GM11168 (cell line): ENCODE measurements at regions not wholly inside any gene's neighbourhood (a gene's known extent, or its start where the extent isn't known, plus 50 kb on each side); places are given as distances from the start of the nearest gene placed in this dataset.

Experiments
- in situ Hi-C: fragments of 300-500 bp; cut with MboI; formaldehyde crosslinking; loops from one replicate; pipeline ENCODE4 v1.12.0; 2022; ENCODE audit warnings: low sequenced_read_pairs; ENCODE audit not compliant: unreplicated experiment

DNA sequence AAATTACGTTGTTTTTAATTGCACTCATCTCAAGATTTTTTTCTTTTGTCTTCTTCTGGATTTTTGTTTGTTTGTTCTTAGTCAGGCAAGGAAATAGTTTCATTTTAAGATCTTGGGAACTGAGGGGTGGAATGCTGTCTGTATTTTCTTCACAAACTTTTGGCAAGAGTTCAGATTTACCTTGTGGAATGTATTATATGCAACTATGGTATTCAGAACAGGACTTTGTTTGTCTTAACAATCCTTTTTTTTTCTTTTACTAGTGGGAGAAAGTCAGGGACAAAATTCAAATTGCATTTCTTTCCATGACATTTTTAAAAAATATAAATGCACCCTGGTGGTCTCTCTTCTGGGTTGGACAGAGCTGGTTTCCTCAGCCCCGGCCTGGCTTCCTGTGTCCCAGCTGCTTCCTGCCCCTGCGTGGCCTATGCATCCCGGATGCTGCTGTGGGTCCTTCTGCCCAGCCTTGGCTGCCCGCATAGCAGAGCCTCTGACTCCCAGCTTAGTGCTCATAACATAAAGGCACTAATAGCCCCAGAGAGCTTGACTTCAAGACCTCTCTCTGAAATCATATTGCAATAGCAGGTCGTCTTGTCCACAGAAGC is 520.7 kb downstream of the QKI start:
- in situ Hi-C loops: no loop called here

GRCh38 chr6:163930012-163930411 is 515.5 kb downstream of the QKI start:
- in situ Hi-C loops: no loop called here

DNA sequence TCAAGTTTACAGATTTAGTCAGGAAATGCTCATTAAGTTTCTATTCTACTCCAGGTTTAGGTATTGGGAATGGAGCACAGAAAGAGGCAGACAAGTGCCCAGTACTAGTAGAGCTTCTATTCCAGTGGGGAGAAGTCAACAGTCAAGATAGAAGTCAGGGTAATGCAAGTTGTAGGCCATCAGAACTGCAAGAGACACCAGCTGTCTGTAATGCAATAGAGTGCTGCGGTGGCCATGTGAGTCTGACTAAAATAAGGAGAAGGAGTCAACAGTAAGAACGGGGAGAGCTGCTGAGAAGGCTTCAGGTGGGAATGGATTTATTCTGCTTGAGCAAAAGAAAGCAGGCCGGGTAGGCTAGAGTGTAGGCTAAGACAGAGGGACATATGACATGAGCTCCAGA is 515.0 kb downstream of the QKI start:
- in situ Hi-C loops: no loop called here

- in situ Hi-C loops: no loop called here
Observed at GRCh38 chr6:163926642-163927041, 512.1 kb downstream of the QKI start.

GRCh38 chr6:163925839-163926238 is 511.3 kb downstream of the QKI start:
- in situ Hi-C loops: no loop called here

DNA sequence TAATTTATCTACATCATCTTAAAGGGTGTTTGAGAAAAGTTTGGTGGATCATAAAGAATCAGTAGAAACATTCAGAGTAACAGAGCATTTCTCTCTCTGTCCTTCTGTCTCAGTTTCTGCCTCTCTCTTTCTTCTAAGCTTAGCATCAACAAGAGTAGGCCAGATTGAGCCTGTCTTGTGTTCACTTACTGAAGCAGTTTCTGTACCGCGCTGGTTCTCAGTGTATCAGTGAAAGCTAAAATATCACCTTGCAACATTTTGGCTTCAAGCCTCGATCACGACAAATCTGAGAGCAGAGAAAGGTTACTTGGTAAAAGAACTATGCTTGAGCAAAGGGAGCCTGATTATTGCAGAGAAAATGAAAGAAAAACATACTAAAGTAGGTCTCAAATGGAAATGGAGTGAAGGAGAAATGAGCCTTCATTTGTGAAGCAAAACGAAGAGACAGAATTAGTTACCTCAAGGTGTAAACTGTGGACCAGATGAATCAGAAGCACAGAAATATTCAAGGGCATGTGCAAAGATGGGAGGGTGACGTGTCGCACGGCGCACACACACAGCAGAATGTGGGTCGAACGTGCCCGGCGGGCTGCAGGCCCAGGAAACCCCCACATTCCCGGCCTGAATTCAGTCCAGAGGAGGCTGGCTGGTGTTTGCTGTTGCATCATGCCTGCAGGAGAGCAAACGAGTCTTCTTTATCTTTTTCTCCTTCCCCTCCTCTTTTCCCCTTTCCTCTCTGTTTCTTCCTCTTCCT is 509.3 kb downstream of the QKI start:
- in situ Hi-C loops: no loop called here

DNA sequence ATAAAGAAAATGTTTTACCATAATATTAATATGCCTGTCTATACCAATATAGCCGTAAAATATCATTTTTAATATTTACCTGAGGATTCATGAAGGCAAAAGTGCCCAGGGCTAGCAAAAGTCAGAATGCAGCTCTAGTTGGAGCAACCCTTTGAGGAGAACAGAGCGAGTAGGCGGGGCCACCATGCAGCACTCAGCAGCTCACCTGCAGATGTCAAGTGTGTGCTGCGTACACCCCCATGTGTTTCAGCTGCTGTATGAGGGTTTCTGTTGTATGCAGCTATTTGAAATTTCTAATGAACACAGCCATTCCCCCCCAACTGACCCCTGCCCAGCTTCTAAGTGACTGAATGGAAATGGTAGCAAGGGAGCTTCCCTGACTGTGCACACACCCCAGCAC is 508.0 kb downstream of the QKI start:
- in situ Hi-C loops: no loop called here

DNA sequence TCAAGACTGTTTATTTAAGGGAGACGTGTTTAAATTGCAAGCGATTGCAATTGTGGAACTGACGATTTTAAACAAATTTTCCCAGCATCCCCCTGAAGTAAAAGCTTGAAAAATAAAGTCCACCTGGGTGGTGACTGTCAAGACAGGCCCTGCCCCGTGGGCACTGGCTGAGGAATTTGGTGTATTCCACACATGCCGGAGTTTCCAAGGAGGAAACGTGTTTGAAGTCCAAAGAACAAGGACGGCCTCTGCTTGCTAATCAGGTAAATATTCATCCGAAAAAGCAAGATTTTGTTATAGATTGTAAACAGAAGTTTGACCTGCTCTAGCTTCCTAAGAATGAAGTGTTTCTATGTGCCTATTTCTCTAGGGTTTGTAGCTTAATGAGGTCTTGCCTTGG is 505.1 kb downstream of the QKI start:
- in situ Hi-C loops: no loop called here

GRCh38 chr6:163916315-163917081 is 502.0 kb downstream of the QKI start:
- in situ Hi-C loops: no loop called here

GRCh38 chr6:163915131-163915530 is 500.6 kb downstream of the QKI start:
- in situ Hi-C loops: no loop called here

DNA sequence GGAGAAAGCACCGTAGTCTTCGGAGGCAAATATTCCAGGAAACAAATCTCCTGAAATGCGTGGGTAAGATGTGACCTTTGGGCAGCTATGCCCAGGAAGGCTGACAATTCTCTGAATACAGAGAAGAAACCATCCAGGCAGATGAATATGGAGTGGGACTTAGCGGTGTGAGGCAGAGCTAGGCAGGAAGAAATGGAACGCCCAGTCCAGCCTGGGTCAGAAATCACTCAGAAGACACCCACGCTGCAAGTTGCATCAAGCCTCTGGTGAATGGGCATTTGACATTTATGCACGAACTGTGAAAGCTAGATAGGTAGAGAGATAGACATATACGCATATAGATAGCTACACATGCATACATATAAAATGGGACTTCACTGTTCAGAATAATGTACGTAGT is 498.5 kb downstream of the QKI start:
- in situ Hi-C loops: no loop called here

DNA sequence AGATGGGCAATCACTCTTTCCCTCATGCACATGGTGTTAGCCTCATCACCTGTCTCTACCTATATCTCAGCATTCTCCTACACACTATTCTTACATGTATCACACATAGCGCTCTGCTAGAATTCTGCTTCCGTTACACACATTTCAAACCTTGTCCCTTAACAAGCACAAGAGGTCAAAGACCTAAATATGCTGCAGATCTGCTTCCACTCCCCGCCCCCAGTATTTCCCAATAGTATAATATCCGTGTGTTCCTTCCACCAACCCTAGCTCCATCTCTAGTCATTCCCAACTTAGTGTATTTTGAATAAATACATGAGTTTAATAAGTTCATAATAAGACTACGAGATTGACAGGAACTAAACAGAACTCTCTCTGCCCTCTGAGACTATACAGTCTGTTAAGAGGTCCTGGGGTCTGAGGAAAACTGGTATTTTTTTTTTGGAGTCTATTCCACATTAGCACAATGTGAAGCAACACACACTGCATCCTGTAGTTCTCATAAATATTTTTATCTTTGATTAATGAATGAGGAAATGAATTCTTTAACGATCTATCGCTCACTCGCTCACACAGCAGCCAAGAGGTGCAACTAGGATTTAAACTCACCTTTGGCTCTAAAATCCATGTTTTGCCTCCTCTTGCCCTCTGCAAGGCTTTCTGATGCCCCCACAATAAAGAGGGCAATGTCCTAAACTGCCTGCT is 491.6 kb downstream of the QKI start:
- in situ Hi-C loops: no loop called here

DNA sequence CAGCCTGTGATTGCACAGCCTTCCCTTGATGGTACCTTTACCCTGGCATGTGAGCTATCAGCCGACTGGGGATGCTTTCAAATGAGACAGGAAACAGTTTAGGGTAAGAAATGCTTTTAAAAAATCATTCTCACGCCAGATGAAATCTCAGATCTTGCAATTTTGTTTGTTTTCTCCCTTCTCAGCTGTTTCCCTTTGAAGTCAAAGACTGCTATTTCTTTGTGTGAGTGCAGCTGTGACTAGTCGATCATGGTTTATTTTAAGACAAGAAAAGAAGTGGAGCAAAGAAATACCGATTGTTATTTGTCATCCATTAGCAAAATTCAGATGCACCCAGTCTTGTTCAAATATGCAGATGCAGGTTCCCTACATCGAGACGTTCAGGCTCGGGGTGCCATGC is 489.7 kb downstream of the QKI start:
- in situ Hi-C loops: no loop called here

DNA sequence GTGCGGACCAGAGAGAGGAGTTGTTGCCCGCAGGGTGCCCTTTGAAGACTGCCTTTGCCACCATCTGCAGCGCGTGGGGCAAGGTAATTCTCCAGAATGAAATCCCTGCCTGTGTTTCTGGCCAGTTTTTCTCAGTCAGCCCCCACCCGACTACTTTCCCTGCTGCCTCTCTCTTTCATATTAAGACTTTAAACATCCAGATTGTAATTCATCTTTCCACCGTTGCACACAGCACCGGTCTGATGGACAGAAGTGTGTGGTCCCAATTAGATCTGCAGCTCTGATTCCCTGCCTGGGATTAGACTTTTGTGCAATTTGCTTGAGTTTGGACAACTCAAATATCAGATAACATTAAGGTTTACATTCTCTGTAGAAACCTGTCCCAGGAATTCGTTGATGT is 489.0 kb downstream of the QKI start:
- in situ Hi-C loops: no loop called here

DNA sequence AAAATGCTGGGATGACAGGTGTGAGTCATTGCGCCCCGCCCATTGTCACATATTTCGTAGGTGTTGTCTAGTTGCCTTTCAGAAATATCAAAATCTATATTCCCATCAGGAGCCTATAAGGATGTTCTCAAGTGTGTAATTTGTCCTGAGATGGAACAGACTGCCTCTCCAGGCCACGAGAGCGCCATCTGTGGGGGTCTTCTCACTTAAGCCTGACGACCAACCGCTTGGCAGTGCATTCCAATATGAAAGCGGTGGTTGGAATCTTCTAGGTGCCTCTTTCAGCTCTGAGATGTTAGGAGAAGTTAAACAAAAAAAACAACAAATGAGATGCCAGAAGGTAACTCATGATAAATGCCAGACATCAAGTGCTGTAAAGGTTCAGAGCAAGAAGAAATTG is 488.5 kb downstream of the QKI start:
- in situ Hi-C loops: no loop called here

- in situ Hi-C loops: no loop called here
Observed at GRCh38 chr6:163901681-163902080, 487.2 kb downstream of the QKI start.

DNA sequence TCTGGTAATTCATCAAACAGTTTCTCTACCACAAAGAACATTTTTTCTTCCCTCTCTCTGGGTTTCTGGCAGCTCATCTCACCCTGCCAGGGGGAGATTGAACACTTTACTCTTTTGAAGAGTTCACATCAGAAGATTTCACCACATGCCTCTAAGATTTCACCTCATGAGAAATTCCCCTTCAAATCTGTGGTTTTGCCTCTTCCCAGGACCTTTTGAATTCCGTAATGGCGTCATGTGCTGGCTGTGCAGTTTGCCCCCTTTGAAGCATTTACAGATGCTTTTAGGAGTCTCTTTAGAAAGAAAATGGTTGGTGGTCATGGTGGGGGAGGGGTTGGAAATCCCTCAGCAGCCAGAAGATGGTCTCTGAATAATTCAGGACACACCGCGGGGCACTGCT is 486.1 kb downstream of the QKI start:
- in situ Hi-C loops: no loop called here

DNA sequence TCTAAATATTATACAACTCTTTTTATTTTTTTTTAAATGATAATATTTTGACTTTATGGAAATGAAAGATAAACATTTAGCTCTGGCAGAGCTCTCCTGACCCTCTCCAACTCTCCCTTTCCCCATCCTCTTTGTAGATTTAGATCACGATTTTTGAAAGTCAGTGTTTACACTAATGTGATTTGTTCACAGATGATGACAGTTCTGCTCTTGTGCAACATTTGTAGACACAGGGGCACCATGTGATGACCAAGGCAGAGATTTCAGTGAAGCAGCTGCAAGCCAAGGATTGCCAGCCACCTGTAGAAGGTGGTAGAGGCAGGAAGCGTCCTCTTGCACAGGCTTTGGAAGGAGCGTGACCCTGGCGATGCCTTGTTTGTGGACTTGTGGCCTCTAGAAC is 483.2 kb downstream of the QKI start:
- in situ Hi-C loops: no loop called here

GRCh38 chr6:163897030-163897429 is 482.5 kb downstream of the QKI start:
- in situ Hi-C loops: no loop called here

DNA sequence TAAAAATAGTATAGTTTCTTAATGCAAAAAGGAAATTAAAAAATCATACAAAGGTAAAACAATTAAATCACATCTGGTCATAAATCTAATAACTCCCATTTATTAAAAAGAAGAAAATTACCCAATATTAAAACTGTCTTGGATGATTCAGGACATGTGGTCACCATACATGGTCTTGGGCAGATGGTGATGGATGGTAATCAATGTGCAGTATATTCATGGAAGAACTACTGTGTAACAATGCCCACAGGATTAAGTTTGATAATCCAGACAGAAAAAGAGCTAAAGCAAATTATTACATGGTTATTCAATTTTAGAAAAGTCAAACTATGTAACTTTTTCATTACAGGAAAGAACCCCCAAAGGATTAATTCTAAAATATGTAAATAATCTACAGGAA is 480.6 kb downstream of the QKI start:
- in situ Hi-C loops: no loop called here

DNA sequence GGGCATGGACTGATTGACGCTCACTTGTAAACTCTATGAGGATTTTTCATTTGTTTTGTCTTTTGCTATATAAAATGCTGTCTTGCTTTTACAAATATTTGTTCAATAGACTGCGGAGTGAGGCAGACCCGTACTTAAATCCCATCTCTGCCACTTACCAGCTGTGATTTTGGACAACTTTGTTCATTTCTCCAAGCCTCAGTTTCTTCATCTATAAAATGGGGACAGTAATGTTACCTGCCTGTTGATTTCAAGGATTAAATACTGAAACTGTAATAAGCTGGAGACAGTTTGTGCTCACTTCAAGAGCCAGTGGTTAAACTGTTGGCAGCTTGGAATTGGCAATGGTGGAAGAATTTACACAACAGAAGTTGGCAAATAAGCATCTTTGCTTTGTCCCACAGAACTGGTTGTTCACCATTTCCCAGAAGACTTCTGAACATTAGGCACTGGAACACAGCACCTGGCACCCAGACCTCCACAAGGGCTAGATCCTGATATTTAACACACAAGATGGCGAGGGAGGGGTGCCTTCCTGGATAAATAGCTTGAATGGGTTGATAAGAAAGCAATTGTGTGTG is 479.2 kb downstream of the QKI start:
- in situ Hi-C loops: no loop called here
